Fibroblast of villous mesenchyme (primary cell): ENCODE measurements at regions not wholly inside any gene's neighbourhood (a gene's known extent, or its start where the extent isn't known, plus 50 kb on each side); places are given as distances from the start of the nearest gene placed in this dataset.
A peak's percentile ranks its signal among the peaks of the same experiment; 100 is the strongest.

Experiments
- DNase-seq: peaks from one replicate; pipeline ENCODE4 v3.0.0-alpha.2; 2010; ENCODE audit warnings: low read depth
- H3K4me3 ChIP-seq: 2 replicates; pipeline ENCODE4 v1.5.1; 2011; ENCODE audit warnings: low read depth, mild to moderate bottlenecking, low read length
- TF ChIP-seq, protein P1 (sequence below): IDR thresholded peaks from 2 replicates; pipeline ENCODE4 v1.5.1; 2012; ENCODE audit warnings: low read depth, mild to moderate bottlenecking, low read length; ENCODE audit not compliant: insufficient read depth

DNA sequence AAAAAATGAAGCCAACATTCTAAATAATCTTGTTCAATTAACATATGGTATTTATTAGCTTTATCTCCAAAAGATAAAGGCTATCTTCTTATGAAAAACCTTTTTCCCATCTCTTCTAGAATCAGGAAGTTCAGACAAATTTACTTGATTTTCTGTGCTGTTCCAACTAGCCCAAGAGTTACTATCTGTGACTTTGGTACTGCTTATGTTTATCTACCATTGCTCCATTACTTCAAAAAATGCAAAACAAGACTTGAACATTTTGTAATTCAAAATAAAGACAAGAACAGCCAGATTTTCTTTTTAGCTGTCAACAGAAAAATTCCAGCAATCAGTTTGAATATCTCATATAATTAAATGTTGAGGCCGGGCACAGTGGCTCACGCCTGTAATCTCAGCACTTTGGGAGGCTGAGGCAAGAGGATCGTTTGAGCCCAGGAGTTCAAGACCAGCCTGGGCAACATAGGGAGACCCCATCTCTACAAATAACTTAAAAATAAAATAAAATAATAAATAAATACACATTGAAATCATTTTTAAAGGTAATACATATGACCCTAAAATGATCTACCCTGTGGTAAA, 188.5 kb downstream of the LTN1 start:
- peak; percentile 52 for DNase-seq
- H3K4me3 ChIP-seq: no peak overlapping the region
- TF ChIP-seq, protein P1, sequence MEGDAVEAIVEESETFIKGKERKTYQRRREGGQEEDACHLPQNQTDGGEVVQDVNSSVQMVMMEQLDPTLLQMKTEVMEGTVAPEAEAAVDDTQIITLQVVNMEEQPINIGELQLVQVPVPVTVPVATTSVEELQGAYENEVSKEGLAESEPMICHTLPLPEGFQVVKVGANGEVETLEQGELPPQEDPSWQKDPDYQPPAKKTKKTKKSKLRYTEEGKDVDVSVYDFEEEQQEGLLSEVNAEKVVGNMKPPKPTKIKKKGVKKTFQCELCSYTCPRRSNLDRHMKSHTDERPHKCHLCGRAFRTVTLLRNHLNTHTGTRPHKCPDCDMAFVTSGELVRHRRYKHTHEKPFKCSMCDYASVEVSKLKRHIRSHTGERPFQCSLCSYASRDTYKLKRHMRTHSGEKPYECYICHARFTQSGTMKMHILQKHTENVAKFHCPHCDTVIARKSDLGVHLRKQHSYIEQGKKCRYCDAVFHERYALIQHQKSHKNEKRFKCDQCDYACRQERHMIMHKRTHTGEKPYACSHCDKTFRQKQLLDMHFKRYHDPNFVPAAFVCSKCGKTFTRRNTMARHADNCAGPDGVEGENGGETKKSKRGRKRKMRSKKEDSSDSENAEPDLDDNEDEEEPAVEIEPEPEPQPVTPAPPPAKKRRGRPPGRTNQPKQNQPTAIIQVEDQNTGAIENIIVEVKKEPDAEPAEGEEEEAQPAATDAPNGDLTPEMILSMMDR: no peak

DNA sequence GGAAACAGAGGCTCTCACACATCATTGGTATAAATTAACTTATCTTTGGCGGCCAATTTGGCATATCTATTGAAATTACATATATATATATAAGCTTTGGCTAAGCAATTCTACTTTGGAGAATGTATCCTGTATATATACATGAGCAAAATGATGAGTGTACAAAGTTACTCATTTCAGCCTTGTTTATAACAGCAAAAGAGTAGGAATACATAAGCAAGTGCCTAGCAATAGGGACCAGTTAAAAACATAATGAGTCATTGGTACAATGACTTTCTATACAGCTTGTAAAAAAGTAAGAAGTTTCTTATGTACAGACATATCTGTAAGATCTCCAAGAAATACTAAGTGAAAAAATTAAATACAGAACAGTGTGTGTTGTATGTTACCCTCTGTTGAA, 190.8 kb downstream of the LTN1 start:
- H3K4me3 ChIP-seq: no peak overlapping the region
- no peak for DNase-seq
- TF ChIP-seq, protein P1: no peak

DNA sequence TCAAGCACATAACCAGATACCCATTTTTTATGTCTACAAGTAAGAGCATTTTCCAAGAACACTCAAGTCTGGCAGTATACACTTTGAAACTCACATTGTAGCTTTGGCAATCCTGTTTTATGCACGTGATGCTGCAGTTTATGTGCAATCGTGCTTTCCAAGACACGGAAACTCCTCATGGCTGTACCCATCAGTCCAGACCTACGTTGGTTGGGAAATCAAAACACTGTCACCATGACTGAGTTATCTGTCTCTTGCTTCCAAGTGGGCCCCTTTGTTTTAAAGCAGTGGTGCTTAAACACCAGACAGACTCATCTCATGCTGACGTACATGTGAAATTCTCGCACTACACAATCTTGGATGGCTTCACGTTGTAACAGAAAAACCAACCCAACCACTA, 192.8 kb downstream of the LTN1 start:
- DNase-seq: no peak
- TF ChIP-seq, protein P1: no peak
- no peak overlapping the region for H3K4me3 ChIP-seq

DNA sequence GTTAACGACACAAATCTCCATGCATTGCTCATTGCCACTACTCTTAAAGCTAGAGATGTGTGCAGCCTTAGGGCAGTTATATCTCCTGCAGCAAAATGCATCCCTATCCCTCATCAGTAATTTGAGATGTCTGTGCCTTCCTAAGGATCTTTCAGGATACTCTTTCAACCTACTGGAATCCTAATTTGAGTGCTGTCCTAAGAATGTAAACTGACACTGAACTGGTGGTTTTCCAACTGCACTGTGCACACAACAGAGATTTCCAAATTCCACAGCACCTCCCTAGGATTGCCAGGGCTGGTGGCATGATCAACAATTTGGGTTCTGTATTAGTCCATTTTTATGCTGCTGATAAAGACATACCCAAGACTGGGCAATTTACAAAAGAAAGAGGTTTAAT, 193.9 kb downstream of the LTN1 start:
- no peak overlapping the region for H3K4me3 ChIP-seq
- TF ChIP-seq, protein P1: no peak
- DNase-seq: peak; percentile 40

DNA sequence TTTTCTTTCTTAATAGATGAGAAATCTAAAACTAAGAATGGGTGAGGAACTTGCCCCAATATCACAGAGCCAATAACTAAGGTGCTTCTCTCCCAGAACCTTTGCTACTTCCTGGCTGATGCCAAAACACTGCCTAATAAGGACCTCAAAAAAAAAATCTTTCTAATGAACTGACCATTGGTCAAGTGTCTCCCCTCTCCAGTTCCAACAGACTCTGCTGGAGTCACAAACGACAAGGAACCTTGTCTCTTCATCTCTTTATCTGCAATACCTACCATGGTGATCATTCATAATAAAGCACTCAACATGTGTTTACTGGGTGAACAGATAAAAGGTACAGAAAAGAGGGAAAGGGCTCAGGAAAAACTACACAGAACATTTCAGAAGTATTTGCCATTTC, 197.4 kb downstream of the LTN1 start:
- DNase-seq: no peak
- TF ChIP-seq, protein P1: no peak
- no peak overlapping the region for H3K4me3 ChIP-seq

DNA sequence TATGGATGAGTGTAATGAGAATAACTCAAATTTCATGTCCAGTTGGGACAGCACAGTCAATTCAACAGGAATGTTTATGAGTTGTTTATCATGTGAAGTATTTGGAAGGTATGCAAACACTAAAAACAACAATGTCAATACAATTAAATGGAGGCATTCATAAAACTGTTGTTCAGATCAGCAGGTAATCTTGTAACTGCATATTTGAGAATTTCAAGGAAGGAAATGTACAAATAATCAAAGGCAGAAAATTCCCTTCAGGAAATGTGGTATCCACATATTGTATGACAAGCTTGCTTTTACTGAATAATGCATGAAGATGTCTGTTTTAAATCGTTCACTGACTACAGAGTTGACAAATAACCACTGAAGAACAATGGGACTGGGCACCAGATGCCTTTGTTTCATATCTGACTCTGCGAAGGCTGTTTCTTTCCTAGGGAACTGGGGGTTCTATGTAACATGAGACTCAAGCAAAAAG, 198.3 kb downstream of the LTN1 start:
- TF ChIP-seq, protein P1: no peak
- peak; percentile 39 for DNase-seq
- H3K4me3 ChIP-seq: no peak overlapping the region

DNA sequence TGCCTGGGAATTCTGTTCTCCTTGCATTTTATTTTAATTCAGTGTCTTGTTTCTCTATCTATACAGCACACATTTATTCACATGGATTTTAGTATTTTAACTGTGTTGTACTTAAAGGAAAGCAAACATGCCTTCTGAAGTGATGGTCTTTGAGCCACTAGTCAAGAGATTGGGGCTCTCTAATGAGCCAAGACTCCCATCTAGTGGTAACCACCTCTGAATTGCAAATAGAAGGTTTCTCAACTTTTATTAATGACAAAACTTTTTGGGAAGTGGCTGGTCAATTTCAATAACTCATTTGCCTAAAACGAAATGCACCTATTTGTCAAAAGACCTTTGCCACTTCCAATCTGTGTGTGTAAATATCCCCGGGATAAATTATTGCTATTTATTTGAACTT, 199.6 kb downstream of the LTN1 start:
- H3K4me3 ChIP-seq: no peak overlapping the region
- TF ChIP-seq, protein P1: peak; percentile 66
- DNase-seq: peak; percentile 76
